Bronchial epithelial cell (primary cell): ENCODE measurements at regions not wholly inside any gene's neighbourhood (a gene's known extent, or its start where the extent isn't known, plus 50 kb on each side); places are given as distances from the start of the nearest gene placed in this dataset.
A peak's percentile ranks its signal among the peaks of the same experiment; 100 is the strongest.

Source experiments
- DNase-seq: peaks from one replicate; pipeline ENCODE4 v3.0.0-alpha.2; 2010; ENCODE audit warnings: low read depth
- FAIRE-seq: peaks from 2 replicates; lab custom pipeline; 2011; peaks lifted over from hg19 to GRCh38; lab: Jason Lieb, UNC
- H3K27me3 ChIP-seq: 2 replicates; pipeline ENCODE4 v1.5.1; 2011; ENCODE audit warnings: low read length; ENCODE audit not compliant: control insufficient read depth, insufficient read depth
- H3K36me3 ChIP-seq: 2 replicates; pipeline ENCODE4 v1.5.1; 2011; ENCODE audit warnings: low read length; ENCODE audit not compliant: control insufficient read depth, insufficient read depth
- H3K4me3 ChIP-seq: 2 replicates; pipeline ENCODE4 v1.5.1; 2011; ENCODE audit warnings: mild to moderate bottlenecking, low read depth, low read length, control low read depth
- TF ChIP-seq, protein P1 (sequence below): IDR thresholded peaks from 2 replicates; pipeline ENCODE4 v1.5.1; 2011; ENCODE audit warnings: mild to moderate bottlenecking, moderate library complexity, low read length, control low read depth, inconsistent platforms; ENCODE audit not compliant: insufficient read depth, severe bottlenecking

DNA sequence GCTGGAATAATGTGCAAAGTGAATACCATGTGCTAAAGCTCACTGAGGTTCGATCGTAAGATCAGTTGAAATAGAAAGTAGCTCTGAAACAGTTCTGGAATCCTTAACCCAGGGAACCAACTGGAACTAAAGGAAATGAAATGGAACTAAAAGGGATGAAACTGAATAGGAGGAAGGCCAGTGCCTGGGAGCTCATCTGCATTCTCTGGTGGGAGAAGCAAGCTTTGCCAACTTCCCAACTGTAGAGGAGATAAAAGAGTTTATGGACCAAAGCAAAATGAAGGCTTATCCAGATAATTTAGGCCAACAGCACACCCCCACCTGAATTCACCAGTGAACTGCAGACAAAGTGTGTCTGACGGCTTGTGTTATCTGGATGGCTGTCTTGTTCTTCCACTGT lies 188.6 kb upstream of the HABP2 start:
- no peak for DNase-seq
- Histone ChIP-seq H3K4me3 (no peak overlapping the region), H3K27me3 (peaks cover 2% of the 10 kb centered on the region), H3K36me3 (no peaks in the 10 kb centered on the region)
- FAIRE-seq = no peak
- TF ChIP-seq, protein P1, sequence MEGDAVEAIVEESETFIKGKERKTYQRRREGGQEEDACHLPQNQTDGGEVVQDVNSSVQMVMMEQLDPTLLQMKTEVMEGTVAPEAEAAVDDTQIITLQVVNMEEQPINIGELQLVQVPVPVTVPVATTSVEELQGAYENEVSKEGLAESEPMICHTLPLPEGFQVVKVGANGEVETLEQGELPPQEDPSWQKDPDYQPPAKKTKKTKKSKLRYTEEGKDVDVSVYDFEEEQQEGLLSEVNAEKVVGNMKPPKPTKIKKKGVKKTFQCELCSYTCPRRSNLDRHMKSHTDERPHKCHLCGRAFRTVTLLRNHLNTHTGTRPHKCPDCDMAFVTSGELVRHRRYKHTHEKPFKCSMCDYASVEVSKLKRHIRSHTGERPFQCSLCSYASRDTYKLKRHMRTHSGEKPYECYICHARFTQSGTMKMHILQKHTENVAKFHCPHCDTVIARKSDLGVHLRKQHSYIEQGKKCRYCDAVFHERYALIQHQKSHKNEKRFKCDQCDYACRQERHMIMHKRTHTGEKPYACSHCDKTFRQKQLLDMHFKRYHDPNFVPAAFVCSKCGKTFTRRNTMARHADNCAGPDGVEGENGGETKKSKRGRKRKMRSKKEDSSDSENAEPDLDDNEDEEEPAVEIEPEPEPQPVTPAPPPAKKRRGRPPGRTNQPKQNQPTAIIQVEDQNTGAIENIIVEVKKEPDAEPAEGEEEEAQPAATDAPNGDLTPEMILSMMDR = no peak

DNA sequence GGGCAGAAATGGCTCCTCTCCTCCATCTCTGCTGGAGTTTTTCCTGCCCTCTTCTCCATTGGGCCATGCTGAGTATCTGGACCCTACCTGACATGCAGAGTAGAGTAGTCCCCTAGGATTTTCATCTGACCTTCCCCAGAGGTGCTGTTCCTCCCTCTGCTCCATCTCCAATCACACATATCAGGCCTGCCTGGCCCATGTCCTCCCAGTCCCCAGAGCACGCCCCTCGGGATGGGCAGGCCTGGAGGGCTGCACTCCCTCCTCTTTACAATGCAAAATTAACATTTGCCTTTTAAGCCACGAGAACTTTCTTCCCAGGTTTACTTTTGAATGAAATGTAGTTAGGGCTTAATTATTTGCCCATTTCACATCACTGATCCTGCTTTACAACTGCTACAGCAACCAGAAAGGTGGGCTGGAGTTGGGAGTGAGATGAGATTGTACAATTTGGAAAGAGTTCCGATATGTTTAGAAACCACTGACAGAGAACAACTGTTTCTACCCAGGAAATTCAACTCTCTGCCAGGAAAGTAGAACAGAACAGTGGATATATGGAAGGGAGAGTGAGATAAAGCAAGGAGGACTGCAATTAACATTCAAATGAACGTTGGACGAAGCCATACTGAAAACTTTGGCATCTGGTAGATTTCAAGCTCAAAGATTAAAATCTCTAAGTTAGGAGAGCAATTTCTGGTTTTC lies 184.0 kb upstream of the HABP2 start:
- Histone ChIP-seq H3K4me3 (no peak overlapping the region), H3K27me3 (peaks cover 2% of the 10 kb centered on the region), H3K36me3 (no peaks in the 10 kb centered on the region)
- DNase-seq = no peak
- TF ChIP-seq, protein P1 = no peak
- FAIRE-seq = no peak

- H3K27me3 ChIP-seq = peaks cover 2% of the 10 kb centered on the region
- DNase-seq = peak; percentile 47
- no peak for FAIRE-seq
These were observed 183.5 kb upstream of the HABP2 start for GRCh38 chr10:113369365-113369694.

DNA sequence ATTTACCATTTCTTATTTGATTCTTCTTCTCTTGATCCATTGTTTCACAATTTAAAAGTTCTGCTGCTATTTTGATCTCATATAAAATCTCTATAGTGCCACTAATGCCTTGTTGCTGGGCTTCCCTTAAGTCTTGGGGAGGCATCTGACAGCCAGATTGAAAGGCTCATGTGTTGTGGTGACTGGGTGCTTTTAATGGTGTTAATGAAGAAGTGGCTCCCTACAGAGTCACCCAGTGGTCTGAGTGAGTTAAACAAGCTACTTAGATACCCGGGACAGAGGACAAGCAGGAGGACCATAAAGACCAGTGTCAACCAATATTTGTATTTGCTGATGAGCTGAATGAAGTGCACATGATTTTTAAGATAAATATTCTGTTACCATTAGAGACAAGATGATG lies 176.4 kb upstream of the HABP2 start:
- DNase-seq = no peak
- FAIRE-seq = no peak
- TF ChIP-seq, protein P1 = no peak

More at GRCh38 chr10:113369365-113369694, 183.5 kb upstream of the HABP2 start:
- Histone ChIP-seq H3K36me3 (no peaks in the 10 kb centered on the region), H3K4me3 (no peak overlapping the region)
- TF ChIP-seq, protein P1 = no peak

GRCh38 chr10:113379091-113379490 lies 173.8 kb upstream of the HABP2 start:
- TF ChIP-seq, protein P1 = no peak
- no peak for DNase-seq
- Histone ChIP-seq H3K27me3 (no peaks in the 10 kb centered on the region), H3K4me3 (no peak overlapping the region), H3K36me3 (no peaks in the 10 kb centered on the region)
- FAIRE-seq = no peak

More for the DNA sequence above, 176.4 kb upstream of the HABP2 start:
- H3K27me3 ChIP-seq = no peaks in the 10 kb centered on the region
- H3K36me3 ChIP-seq = no peaks in the 10 kb centered on the region
- no peak overlapping the region for H3K4me3 ChIP-seq

- TF ChIP-seq, protein P1 = no peak
- no peak for DNase-seq
- H3K4me3 ChIP-seq = no peak overlapping the region
- no peaks in the 10 kb centered on the region for H3K36me3 ChIP-seq
- H3K27me3 ChIP-seq = no peaks in the 10 kb centered on the region
- FAIRE-seq = no peak
These were observed 171.4 kb upstream of the HABP2 start for GRCh38 chr10:113381416-113381815.
